ENCODE measurements at regions not wholly inside any gene's neighbourhood (a gene's known extent, or its start where the extent isn't known, plus 50 kb on each side); places are given as distances from the start of the nearest gene placed in this dataset.
"Not testable (repeated sequence)": the region's sequence is repeated elsewhere in the genome, so short reads cannot be mapped to it uniquely, and the experiment has no call there.

- DNase-seq = not testable (repeated sequence)
These were observed 218.5 kb upstream of the ATP6AP2 start for GRCh38 chrX:40362291-40362690.

- no peak for DNase-seq
These were observed 220.2 kb upstream of the ATP6AP2 start for GRCh38 chrX:40360557-40360956.

- DNase-seq = no peak
These were observed 221.2 kb upstream of the ATP6AP2 start for GRCh38 chrX:40359593-40359992.

- no peak for DNase-seq
These were observed 221.8 kb upstream of the ATP6AP2 start for GRCh38 chrX:40358994-40359393.

GRCh38 chrX:40349251-40349650 is 231.5 kb upstream of the ATP6AP2 start:
- no peak for DNase-seq

- DNase-seq = no peak
These were observed 234.4 kb upstream of the ATP6AP2 start for GRCh38 chrX:40346379-40346778.

- no peak for DNase-seq
These were observed 237.5 kb upstream of the ATP6AP2 start for GRCh38 chrX:40343319-40343718.

- no peak for DNase-seq
These were observed 240.7 kb upstream of the ATP6AP2 start for GRCh38 chrX:40340116-40340515.

- no peak for DNase-seq
These were observed 235.6 kb upstream of the BCOR start for GRCh38 chrX:40333344-40333743.

- no peak for DNase-seq
These were observed 234.0 kb upstream of the BCOR start for GRCh38 chrX:40331762-40332161.

- no peak for DNase-seq
These were observed 233.6 kb upstream of the BCOR start for GRCh38 chrX:40331353-40331752.

- DNase-seq = no peak
These were observed 231.9 kb upstream of the BCOR start for GRCh38 chrX:40329616-40330015.

- no peak for DNase-seq
These were observed 229.3 kb upstream of the BCOR start for GRCh38 chrX:40327085-40327484.

GRCh38 chrX:40326186-40326965 is 228.6 kb upstream of the BCOR start:
- DNase-seq = no peak

- DNase-seq = no peak
These were observed 227.4 kb upstream of the BCOR start for GRCh38 chrX:40325161-40325560.

GRCh38 chrX:40323977-40324376 is 226.2 kb upstream of the BCOR start:
- DNase-seq = no peak

- no peak for DNase-seq
These were observed 223.1 kb upstream of the BCOR start for GRCh38 chrX:40320819-40321218.

GRCh38 chrX:40318801-40319200 is 221.0 kb upstream of the BCOR start:
- DNase-seq = no peak

- DNase-seq = no peak
These were observed 220.3 kb upstream of the BCOR start for GRCh38 chrX:40318076-40318475.

- no peak for DNase-seq
These were observed 218.7 kb upstream of the BCOR start for GRCh38 chrX:40316502-40316901.

GRCh38 chrX:40314070-40314469 is 216.3 kb upstream of the BCOR start:
- DNase-seq = no peak

- DNase-seq = no peak
These were observed 215.5 kb upstream of the BCOR start for GRCh38 chrX:40313269-40313668.

GRCh38 chrX:40310447-40310846 is 212.7 kb upstream of the BCOR start:
- DNase-seq = no peak

GRCh38 chrX:40310016-40310415 is 212.3 kb upstream of the BCOR start:
- no peak for DNase-seq

GRCh38 chrX:40307871-40308270 is 210.1 kb upstream of the BCOR start:
- DNase-seq = no peak
